Spleen (tissue), 11 donors: ENCODE measurements at regions not wholly inside any gene's neighbourhood (a gene's known extent, or its start where the extent isn't known, plus 50 kb on each side); places are given as distances from the start of the nearest gene placed in this dataset.

Experiments used
- DNase-seq: peaks from one replicate; pipeline ENCODE4 v3.0.0-alpha.2; 2020
- H3K27ac ChIP-seq, 8 donors: fragments of 200-600 bp; sonication (generic) in 7 of 8; 1 replicate in 4 of 8; 2 replicates in 4 of 8; pipeline versions ENCODE4 v1.5.0 to v1.8.0; 2016 to 2021; ENCODE audit warnings: inconsistent platforms in 4 of 8, mild to moderate bottlenecking in 4 of 8, moderate library complexity in 1 of 8
- H3K27me3 ChIP-seq, 7 donors: fragments of 200-600 bp; sonication (generic) in 6 of 7; replicated peaks in 1 of 7; 1 replicate in 4 of 7; 2 replicates in 3 of 7; pipeline versions ENCODE4 v1.5.0 to v1.8.0; 2016 to 2021; ENCODE audit warnings: inconsistent platforms in 3 of 7, mild to moderate bottlenecking in 1 of 7
- H3K36me3 ChIP-seq, 6 donors: fragments of 200-600 bp; sonication (generic) in 5 of 6; 1 replicate in 4 of 6; 2 replicates in 2 of 6; pipeline versions ENCODE4 v1.5.0 to v1.8.0; 2016 to 2021; ENCODE audit warnings: inconsistent platforms in 2 of 6
- H3K4me1 ChIP-seq, 6 donors: fragments of 200-600 bp; sonication (generic) in 5 of 6; 1 replicate in 3 of 6; 2 replicates in 3 of 6; pipeline versions ENCODE4 v1.5.0 to v1.8.0; 2016 to 2021; ENCODE audit warnings: inconsistent platforms in 3 of 6
- H3K4me3 ChIP-seq, 8 donors: fragments of 200-600 bp; sonication (generic) in 7 of 8; 1 replicate in 4 of 8; 2 replicates in 4 of 8; pipeline versions ENCODE4 v1.5.0 to v1.8.0; 2016 to 2021; ENCODE audit warnings: inconsistent platforms in 4 of 8, mild to moderate bottlenecking in 4 of 8, moderate library complexity in 2 of 8
- H3K9me3 ChIP-seq, 8 donors: fragments of 200-600 bp; sonication (generic) in 7 of 8; 1 replicate in 4 of 8; 2 replicates in 4 of 8; pipeline versions ENCODE4 v1.5.0 to v1.8.0; 2016 to 2021; ENCODE audit warnings: inconsistent platforms in 4 of 8
- POLR2A ChIP-seq, 3 donors: fragments of 450-650 bp; IDR thresholded peaks; one replicate each; pipeline ENCODE4 v1.5.1; 2017; ENCODE audit warnings: antibody characterized with exemption in 3 of 3, mild to moderate bottlenecking in 1 of 3
- POLR2AphosphoS5 ChIP-seq, 3 donors: sonication (generic); formaldehyde crosslinking; IDR thresholded peaks; one replicate each; pipeline ENCODE4 v1.5.1; 2017; ENCODE audit warnings: antibody characterized with exemption in 3 of 3
- WGBS, 5 donors: extraction: QIAGEN DNeasy Blood & Tissue Kit in 3 of 5; methylation state at CpG; one replicate each; pipeline versions ENCODE4 v1.1.5 to v1.1.7; 2013 to 2018; 5-methylcytosine and 5-hydroxymethylcytosine counted together
- intact Hi-C: fragments of 100-400 bp; cut with DNase I; formaldehyde crosslinking; loops from one replicate; pipeline ENCODE4 v1.15.0; 2023; ENCODE audit warnings: low total_unique reads
- TF ChIP-seq, protein P1 (sequence below), 11 experiments: fragments of 200-600 bp in 7 of 11; fragments of 450-650 bp in 4 of 11; sonication (generic) in 4 of 11; IDR thresholded peaks in 8 of 11; conservative IDR thresholded peaks in 3 of 11; 1 replicate in 7 of 11; 2 replicates in 4 of 11; pipeline versions ENCODE4 v1.4.0 to v1.8.0; 2016 to 2021; ENCODE audit warnings: antibody characterized with exemption in 11 of 11, inconsistent platforms in 4 of 11, mild to moderate bottlenecking in 1 of 11
- donor health status: healthy with polysubstance abuse.
- donor health status: DM: no; HTN: no; CAD: no; lungs with moderate emphysema.
- donor health status: DM: no; HTN: no; CAD: no.
- donor health status: Bipolar disorder and iron deficiency.
- donor health status: healthy.
- donor health status: DM: no; HTN: no; CAD: no.
- donor health status: DM: yes; HTN: yes; CAD: no.

DNA sequence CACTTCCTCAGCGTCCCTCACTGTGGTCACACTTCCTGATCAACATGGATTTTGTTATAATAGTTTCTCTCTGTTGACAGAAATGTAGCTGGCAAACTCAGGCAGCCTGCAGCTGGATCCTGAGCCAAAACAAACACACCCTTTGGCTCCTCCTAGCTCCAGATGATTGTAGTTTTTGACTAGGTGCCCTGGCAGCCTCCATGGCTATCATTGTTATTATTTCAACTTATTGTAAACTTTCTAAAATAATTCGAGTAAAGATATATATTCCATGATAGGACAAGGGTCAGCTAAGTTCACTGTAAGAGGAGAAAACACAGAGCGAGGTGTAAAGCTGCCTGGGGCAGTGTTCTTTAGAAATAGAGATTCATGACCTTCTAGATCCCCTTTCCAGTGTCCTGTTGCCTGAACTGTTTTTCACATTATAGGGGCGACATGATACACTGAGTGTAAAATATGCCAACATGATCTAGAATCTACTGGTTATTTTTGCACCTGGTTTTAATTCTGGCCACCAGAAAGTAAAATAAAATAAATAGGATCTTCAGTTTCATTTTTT is 98.2 kb upstream of the HDGFL1 start:
- TF ChIP-seq, protein P1, sequence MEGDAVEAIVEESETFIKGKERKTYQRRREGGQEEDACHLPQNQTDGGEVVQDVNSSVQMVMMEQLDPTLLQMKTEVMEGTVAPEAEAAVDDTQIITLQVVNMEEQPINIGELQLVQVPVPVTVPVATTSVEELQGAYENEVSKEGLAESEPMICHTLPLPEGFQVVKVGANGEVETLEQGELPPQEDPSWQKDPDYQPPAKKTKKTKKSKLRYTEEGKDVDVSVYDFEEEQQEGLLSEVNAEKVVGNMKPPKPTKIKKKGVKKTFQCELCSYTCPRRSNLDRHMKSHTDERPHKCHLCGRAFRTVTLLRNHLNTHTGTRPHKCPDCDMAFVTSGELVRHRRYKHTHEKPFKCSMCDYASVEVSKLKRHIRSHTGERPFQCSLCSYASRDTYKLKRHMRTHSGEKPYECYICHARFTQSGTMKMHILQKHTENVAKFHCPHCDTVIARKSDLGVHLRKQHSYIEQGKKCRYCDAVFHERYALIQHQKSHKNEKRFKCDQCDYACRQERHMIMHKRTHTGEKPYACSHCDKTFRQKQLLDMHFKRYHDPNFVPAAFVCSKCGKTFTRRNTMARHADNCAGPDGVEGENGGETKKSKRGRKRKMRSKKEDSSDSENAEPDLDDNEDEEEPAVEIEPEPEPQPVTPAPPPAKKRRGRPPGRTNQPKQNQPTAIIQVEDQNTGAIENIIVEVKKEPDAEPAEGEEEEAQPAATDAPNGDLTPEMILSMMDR (IDR thresholded peaks at IDR 0.05 in 8 of 11, conservative IDR thresholded peaks at IDR 0.05 in 3 of 11) = no peak
- no peak for TF ChIP-seq POLR2AphosphoS5 (IDR thresholded peaks at IDR 0.05)
- TF ChIP-seq POLR2A (IDR thresholded peaks at IDR 0.05) = no peak
- 37 to 55% (median 43%) methylated on average over 4 of the region's 4 CpGs for WGBS, 5 donors
- peak overlapping the region in 1 of 8 donors; percentile 3 for H3K27ac ChIP-seq
- H3K9me3 ChIP-seq = peaks cover 0 to 5% (median 0%) of the 10 kb centered on the region in 8 donors
- H3K4me1 ChIP-seq = peaks cover 0 to 11% (median 4%) of the 10 kb centered on the region in 6 donors
- intact Hi-C loops = no loop called here
- no peak for DNase-seq
- no peak overlapping the region for H3K4me3 ChIP-seq
- no peaks in the 10 kb centered on the region for H3K27me3 ChIP-seq
- H3K36me3 ChIP-seq = no peaks in the 10 kb centered on the region

DNA sequence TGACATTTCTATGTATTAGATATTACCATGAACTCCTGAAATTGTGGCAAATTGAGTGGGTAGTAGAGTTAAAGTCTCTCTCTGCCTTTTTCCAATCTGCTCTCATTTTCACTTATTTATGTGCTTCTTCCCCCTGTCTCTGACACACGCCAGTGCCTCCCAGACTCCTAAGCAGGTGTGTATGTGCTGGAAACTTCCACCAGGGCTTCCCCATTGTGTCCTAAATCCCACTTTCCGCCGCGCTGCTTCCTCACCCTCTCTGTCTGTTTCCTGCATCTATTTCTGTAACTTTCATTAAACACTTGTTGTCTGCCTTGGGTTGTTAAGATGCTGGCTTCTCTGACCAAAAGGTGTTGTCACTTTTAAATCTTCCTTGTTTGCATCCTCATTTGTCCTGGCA is 97.6 kb upstream of the HDGFL1 start:
- 63 to 81% (median 67%) methylated on average over 4 of the region's 4 CpGs for WGBS, 5 donors
- DNase-seq = no peak

DNA sequence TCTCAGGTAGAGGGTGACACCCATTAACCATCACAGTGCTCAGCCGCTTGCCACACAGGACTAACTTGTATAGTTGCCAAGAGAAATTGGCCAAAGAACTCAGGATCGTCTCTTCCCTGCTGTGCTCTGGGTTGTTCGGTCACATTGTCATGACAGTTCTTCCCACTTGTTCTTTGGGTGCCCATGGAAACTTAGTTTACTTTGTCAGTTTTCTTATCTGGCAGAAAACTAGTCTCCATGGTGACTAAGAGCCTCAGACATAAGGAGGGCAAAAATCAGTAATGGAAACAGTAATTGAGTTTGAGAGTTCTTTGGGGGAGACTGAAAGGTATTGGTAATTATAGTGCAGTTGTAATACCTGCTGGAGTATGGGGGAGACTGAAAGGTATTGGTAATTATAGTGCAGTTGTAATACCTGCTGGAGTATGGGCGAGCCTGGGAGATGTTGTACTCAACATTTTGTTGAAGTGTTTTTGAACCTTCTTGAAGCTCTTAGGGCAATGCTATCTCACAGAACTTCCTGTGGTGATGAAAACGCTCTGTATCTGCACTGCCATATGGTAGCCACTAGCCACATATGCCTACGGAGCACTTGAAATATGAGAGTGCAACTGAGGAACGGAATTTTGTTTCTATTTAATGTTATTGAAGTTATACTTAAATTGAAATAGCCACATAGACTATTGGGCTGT is 95.2 kb upstream of the HDGFL1 start:
- Histone ChIP-seq H3K27me3 (no peaks in the 10 kb centered on the region), H3K4me1 (peaks cover 0 to 11% (median 4%) of the 10 kb centered on the region in 6 donors), H3K27ac (no peak overlapping the region), H3K9me3 (no peaks in the 10 kb centered on the region), H3K36me3 (no peaks in the 10 kb centered on the region), H3K4me3 (no peak overlapping the region)
- no peak for DNase-seq
- TF ChIP-seq, protein P1 (IDR thresholded peaks at IDR 0.05 in 8 of 11, conservative IDR thresholded peaks at IDR 0.05 in 3 of 11) = no peak
- TF ChIP-seq POLR2AphosphoS5 (IDR thresholded peaks at IDR 0.05) (no peak), POLR2A (IDR thresholded peaks at IDR 0.05) (no peak)
- 54 to 70% (median 64%) methylated on average over 7 of the region's 7 CpGs for WGBS, 5 donors
- intact Hi-C loops = no loop called here

More for the DNA sequence above, 97.6 kb upstream of the HDGFL1 start:
- peaks cover 0 to 11% (median 4%) of the 10 kb centered on the region in 6 donors for H3K4me1 ChIP-seq
- no peaks in the 10 kb centered on the region for H3K9me3 ChIP-seq
- no peaks in the 10 kb centered on the region for H3K36me3 ChIP-seq
- H3K27ac ChIP-seq = no peak overlapping the region
- intact Hi-C loops = no loop called here
- no peak overlapping the region for H3K4me3 ChIP-seq
- TF ChIP-seq, protein P1 (IDR thresholded peaks at IDR 0.05 in 8 of 11, conservative IDR thresholded peaks at IDR 0.05 in 3 of 11) = no peak
- TF ChIP-seq POLR2A (IDR thresholded peaks at IDR 0.05) (no peak), POLR2AphosphoS5 (IDR thresholded peaks at IDR 0.05) (no peak)
- no peaks in the 10 kb centered on the region for H3K27me3 ChIP-seq

DNA sequence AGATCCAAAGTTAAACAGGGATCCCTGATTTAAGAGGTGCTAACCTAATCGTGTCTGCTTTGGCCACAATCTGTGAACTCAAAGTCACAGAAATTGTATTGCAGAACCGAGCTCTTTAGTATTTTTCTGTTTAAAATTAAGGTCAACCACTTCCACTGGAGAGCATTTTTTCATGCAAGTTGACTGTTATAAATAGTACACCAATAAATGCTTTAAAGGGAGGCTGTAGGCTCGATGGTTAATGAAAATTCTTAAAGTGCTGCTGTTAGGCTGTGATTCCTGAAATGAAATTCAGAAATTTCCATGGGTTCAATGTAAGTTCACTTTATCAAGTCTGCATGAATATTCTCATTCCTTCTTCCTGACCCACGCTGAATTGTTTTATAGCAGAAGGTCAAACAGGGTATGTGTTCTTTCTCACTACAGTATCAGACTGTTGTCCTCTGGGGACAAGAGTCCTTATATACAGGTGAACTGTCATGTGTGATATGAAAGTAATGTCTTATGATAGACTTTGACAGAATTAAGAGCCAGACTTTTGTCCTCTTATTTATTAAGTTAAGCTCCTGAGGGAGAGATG is 92.5 kb upstream of the HDGFL1 start:
- 66 to 72% (median 67%) methylated on average over 4 of the region's 4 CpGs for WGBS, 5 donors
- Histone ChIP-seq H3K27ac (no peak overlapping the region), H3K36me3 (no peaks in the 10 kb centered on the region), H3K27me3 (no peaks in the 10 kb centered on the region), H3K4me1 (no peaks in the 10 kb centered on the region), H3K4me3 (no peak overlapping the region), H3K9me3 (peaks cover 0 to 2% (median 0%) of the 10 kb centered on the region in 8 donors)
- DNase-seq = no peak
- intact Hi-C loops = no loop called here
- TF ChIP-seq, protein P1 (IDR thresholded peaks at IDR 0.05 in 8 of 11, conservative IDR thresholded peaks at IDR 0.05 in 3 of 11) = no peak
- TF ChIP-seq POLR2AphosphoS5 (IDR thresholded peaks at IDR 0.05) (no peak), POLR2A (IDR thresholded peaks at IDR 0.05) (no peak)
